ENCODE measurements at regions not wholly inside any gene's neighbourhood (a gene's known extent, or its start where the extent isn't known, plus 50 kb on each side); places are given as distances from the start of the nearest gene placed in this dataset.

GRCh38 chr12:76270657-76271358 is 77.4 kb downstream of the BBS10 start:
- Histone ChIP-seq H3K4me3 (no peak overlapping the region), H3K36me3 (ENCODE audit: low read depth) (no peaks in the 10 kb centered on the region), H3K9me3 (no peaks in the 10 kb centered on the region), H3K4me1 (ENCODE audit: low read depth) (no peaks in the 10 kb centered on the region)
- ATAC-seq (no peak), DNase-seq (no peak)
- TF ChIP-seq CTCF (IDR thresholded peaks at IDR 0.05) = no peak
- intact Hi-C loops (cut with DNase I, micrococcal nuclease) = no loop called here

- Histone ChIP-seq H3K4me3 (no peak overlapping the region), H3K9me3 (no peaks in the 10 kb centered on the region), H3K4me1 (ENCODE audit: low read depth) (no peaks in the 10 kb centered on the region), H3K36me3 (ENCODE audit: low read depth) (no peaks in the 10 kb centered on the region)
- TF ChIP-seq CTCF (IDR thresholded peaks at IDR 0.05) = no peak
- intact Hi-C loops (cut with DNase I, micrococcal nuclease) = no loop called here
- DNase-seq = no peak
- ATAC-seq = no peak
Observed at GRCh38 chr12:76268267-76268666, 79.9 kb downstream of the BBS10 start.

GRCh38 chr12:76266797-76267196 is 81.4 kb downstream of the BBS10 start:
- DNase-seq = no peak
- intact Hi-C loops (cut with DNase I, micrococcal nuclease) = no loop called here
- no peak for TF ChIP-seq CTCF (IDR thresholded peaks at IDR 0.05)
- ATAC-seq = no peak
- H3K36me3 ChIP-seq (ENCODE audit: low read depth) = no peaks in the 10 kb centered on the region
- H3K9me3 ChIP-seq = no peaks in the 10 kb centered on the region
- no peak overlapping the region for H3K4me3 ChIP-seq
- H3K4me1 ChIP-seq (ENCODE audit: low read depth) = no peaks in the 10 kb centered on the region

GRCh38 chr12:76265424-76266180 is 82.6 kb downstream of the BBS10 start:
- H3K9me3 ChIP-seq = no peaks in the 10 kb centered on the region
- no peak for DNase-seq
- intact Hi-C loops (cut with DNase I, micrococcal nuclease) = no loop called here
- H3K36me3 ChIP-seq (ENCODE audit: low read depth) = no peaks in the 10 kb centered on the region
- H3K4me1 ChIP-seq (ENCODE audit: low read depth) = no peaks in the 10 kb centered on the region
- no peak overlapping the region for H3K4me3 ChIP-seq
- no peak for TF ChIP-seq CTCF (IDR thresholded peaks at IDR 0.05)
- ATAC-seq = no peak

GRCh38 chr12:76264611-76265012 is 83.6 kb downstream of the BBS10 start:
- Histone ChIP-seq H3K9me3 (no peaks in the 10 kb centered on the region), H3K36me3 (ENCODE audit: low read depth) (no peaks in the 10 kb centered on the region), H3K4me3 (no peak overlapping the region), H3K4me1 (ENCODE audit: low read depth) (no peaks in the 10 kb centered on the region)
- DNase-seq (no peak), ATAC-seq (no peak)
- intact Hi-C loops (cut with DNase I, micrococcal nuclease) = no loop called here
- TF ChIP-seq CTCF (IDR thresholded peaks at IDR 0.05) = no peak

Measured in mucosa of descending colon (tissue), 3 donors.